ENCODE measurements at regions not wholly inside any gene's neighbourhood (a gene's known extent, or its start where the extent isn't known, plus 50 kb on each side); places are given as distances from the start of the nearest gene placed in this dataset.

GRCh38 chr11:107221748-107222285, 203.5 kb upstream of the GUCY1A2 start:
- DNase-seq (ENCODE audit: low read depth): no peak

DNA sequence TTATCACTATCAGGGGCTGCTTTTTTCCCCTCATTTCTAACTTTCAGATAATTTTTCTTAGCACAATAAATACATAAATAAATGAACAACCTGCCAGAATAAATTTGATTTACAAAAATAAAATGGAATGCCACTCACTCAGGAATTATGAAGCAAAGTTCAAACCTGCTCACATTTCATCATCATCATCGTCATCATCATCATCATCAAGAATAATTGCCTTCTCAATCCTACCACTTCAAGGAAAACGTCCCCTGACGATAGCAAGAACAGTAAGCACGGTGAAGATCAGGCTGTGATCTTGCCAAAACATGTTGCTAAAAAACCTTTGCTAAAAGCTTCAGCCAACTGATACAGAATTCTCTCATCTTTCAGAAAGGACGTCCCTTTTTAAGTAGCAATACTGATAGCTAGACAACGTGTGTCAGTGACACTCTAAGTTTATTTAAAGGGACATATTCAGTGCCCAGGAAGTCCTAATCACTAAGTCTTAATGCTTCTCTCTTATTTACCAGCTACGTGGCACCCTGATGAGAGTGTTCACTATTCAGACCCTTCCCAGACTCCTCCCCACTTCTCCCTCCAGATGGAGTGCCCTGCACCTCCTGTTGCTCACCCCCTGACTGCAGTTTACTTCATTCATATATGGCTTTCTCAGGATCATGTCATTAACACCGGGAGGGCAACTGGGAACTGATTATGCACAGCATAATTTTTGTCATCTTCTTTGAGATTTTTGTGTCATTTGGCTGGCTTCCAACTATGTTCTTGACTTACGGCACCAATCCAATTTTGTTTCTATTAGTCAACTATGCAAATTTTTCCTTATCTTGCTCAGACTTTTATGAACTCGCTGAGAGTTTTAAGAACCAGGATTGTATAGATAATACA, 200.1 kb upstream of the GUCY1A2 start:
- DNase-seq (ENCODE audit: low read depth): no peak

GRCh38 chr11:107217444-107217843, 199.2 kb upstream of the GUCY1A2 start:
- DNase-seq (ENCODE audit: low read depth): no peak

GRCh38 chr11:107215010-107215409, 196.7 kb upstream of the GUCY1A2 start:
- no peak for DNase-seq (ENCODE audit: low read depth)

DNA sequence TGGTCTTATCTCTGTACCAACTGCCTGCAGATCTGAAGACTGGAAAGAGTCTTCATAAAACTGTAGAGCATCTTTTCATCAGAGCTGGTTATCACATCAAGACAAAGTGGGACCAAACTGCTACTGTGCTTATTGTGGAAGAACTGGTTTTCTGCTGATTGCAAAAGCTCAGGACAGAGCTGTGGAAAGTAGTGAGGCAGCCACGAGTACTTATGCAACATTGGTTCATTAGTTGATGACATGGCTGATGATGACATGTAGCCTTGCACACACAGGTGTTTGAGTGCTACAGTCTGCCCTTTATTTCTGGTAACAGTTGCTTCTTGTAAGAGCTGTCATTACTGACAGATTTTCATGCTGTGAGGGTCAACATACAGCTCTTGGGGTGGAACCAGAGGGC, 185.4 kb upstream of the GUCY1A2 start:
- DNase-seq (ENCODE audit: low read depth): no peak

DNA sequence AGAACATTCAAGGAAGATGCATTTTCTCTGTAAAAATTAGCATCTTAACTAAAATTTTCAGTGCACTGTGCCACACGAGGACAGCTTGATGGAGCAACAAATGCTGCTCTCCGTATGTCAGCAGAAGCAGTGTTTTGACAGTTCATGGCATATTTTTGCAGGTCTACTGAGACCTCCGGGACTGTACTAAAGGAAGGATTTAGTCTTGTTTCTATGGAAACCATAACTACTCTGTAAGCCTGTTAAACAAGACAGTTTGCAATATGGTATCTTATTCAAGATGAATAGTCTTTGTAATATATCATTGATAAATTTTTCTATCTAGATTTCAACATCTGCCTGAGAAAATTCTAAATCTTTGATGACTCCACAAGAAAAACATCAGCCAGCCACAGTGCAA, 184.0 kb upstream of the GUCY1A2 start:
- DNase-seq (ENCODE audit: low read depth): no peak

- no peak for DNase-seq (ENCODE audit: low read depth)
Measured at GRCh38 chr11:107198490-107199007, 180.3 kb upstream of the GUCY1A2 start.

GRCh38 chr11:107197932-107198331, 179.7 kb upstream of the GUCY1A2 start:
- DNase-seq (ENCODE audit: low read depth): no peak

DNA sequence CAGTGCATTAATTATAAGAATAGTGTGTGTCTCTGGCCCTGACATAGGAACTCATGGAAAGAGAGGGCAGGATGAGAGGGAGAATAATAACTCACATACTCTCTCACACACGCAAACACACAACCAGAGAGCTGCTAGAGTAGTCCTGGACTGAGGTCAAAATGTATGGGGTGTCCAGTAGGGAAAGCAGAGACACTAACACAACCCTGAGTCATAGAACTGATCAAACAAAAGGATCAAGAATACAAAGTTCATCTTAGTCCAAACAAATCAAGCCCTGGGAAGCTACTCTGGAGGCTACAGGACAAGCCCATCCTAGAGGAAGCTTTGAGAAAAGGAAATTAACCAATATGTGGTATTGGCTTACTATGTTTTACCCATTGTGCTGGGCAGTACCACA, 178.5 kb upstream of the GUCY1A2 start:
- no peak for DNase-seq (ENCODE audit: low read depth)

DNA sequence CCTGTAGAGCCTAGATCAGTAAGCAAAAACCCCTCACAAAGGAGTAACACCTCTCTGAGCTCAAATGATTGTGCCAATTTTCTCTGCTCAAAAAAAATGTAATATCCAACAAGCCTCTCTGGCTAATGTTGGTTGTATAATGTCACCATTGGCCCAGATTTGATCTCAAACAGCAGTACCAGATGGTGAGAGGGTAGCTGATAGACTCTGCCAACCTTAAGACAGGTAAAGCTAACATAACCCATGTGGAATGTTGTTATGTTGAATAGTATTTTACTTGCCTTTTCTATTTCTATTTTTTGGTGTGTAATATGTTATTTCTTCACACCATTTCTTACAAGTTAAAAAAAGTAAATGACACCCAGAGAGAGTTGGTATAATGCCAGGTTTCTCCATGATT, 166.7 kb upstream of the GUCY1A2 start:
- no peak for DNase-seq (ENCODE audit: low read depth)

- no peak for DNase-seq (ENCODE audit: low read depth)
Measured at GRCh38 chr11:107183953-107184352, 165.7 kb upstream of the GUCY1A2 start.

GRCh38 chr11:107182978-107183377, 164.7 kb upstream of the GUCY1A2 start:
- no peak for DNase-seq (ENCODE audit: low read depth)

DNA sequence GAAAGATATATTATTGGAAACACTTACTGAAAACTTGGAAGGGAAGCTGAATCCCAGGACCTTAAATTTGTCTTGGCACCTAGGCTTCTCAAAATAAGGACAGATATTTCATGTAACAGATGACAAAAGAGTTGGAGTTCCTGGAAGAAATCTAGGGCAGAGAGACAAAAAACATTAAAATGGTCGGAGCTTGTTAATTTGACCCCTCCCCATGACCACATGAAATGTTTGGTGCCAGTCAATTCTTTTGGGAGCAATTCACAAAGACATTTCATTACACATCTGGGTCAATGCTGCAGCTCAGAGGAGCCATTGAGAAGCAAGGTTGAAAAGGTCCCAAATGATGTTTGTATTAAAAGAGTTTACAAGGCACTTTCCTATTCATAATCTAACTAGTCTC, 162.0 kb upstream of the GUCY1A2 start:
- no peak for DNase-seq (ENCODE audit: low read depth)

DNA sequence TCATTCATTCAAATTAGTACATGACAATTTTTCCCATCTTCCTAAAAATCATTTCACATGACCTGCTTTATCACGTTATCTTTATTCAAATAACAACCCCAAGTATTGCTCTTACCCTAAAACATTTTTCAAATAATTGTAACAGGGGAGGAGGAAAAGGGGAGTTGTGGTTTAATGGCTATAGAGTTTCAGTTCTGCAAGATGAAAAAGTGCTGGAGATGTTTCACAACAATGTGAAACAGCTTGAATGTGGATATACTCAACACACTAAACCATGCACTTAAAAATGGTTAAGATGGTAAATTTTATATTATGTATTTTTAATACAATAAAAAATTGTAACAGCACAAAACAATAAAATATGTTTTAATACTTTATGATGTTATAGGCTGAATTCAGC, 161.6 kb upstream of the GUCY1A2 start:
- no peak for DNase-seq (ENCODE audit: low read depth)

GRCh38 chr11:107177106-107177477, 158.8 kb upstream of the GUCY1A2 start:
- no peak for DNase-seq (ENCODE audit: low read depth)

DNA sequence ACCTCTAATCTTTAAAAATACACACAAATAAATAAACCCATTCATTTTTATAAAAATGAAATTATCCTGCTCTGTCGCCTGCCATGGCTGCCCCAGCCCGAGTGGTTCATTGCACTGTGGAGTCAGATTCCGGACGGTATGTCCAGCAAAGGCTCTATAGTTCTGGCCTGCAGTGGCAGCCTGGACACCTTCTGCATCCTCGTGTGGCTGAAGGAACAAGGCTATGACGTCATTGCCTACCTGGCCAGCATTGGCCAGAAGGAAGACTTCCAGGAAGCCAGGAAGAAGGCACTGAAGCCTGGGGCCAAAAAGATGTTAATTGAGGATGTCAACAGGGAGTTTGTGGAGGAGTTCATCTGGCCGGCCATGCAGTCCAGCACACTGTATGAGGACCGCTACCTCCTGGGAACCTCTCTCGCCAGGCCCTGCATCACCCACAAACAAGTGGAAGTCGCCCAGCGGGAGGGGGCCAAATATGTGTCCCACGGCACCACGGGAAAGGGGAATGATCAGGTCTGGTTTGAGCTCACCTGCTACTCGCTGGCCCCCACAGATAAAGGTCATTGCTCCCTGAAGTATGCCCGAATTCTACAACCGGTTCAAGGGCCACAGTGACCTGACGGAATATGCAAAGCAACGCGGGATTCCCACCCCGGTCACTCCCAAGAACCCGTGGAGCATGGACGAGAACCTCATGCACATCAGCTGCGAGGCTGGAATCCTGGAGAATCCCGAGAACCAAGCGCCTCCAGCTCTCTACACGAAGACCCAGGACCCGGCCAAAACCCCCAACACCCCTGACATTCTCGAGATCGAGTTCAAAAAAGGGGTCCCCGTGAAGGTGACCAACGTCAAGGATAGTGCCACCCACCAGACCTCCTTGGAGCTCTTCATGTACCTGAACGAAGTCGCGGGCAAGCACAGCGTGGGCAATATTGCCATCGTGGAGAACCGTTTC, 158.2 kb upstream of the GUCY1A2 start:
- DNase-seq (ENCODE audit: low read depth): no peak

- DNase-seq (ENCODE audit: low read depth): no peak
Measured at GRCh38 chr11:107174856-107175255, 156.6 kb upstream of the GUCY1A2 start.

DNA sequence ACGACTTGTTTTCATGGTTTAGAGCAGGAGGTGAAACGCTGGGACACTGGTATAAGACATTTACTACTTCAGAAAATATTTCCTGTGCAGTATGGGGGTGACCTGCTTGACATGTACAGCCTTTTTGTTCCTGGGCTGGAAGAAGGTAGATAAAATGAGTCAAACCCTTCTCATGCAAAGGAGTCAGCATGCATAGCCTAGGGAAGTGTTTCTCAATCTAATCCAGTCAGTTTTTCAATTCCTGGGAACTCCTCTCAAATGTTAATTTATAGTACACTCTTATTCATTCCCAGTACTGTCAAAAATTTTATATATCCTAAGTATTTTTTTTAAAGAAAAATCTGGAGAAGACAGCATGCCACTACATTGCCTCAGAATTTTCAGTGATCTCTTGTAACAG, 154.7 kb upstream of the GUCY1A2 start:
- DNase-seq (ENCODE audit: low read depth): no peak

- no peak for DNase-seq (ENCODE audit: low read depth)
Measured at GRCh38 chr11:107157809-107158187, 139.5 kb upstream of the GUCY1A2 start.

- DNase-seq (ENCODE audit: low read depth): no peak
Measured at GRCh38 chr11:107157146-107157808, 139.0 kb upstream of the GUCY1A2 start.

- DNase-seq (ENCODE audit: low read depth): no peak
Measured at GRCh38 chr11:107151579-107151978, 133.3 kb upstream of the GUCY1A2 start.

Measured in myocyte (in vitro differentiated cells).